ENCODE measurements at regions not wholly inside any gene's neighbourhood (a gene's known extent, or its start where the extent isn't known, plus 50 kb on each side); places are given as distances from the start of the nearest gene placed in this dataset.

- TF ChIP-seq CTCF (IDR thresholded peaks at IDR 0.05), result no peak
- TF ChIP-seq ZFX (IDR thresholded peaks at IDR 0.05; ENCODE audit: borderline replicate concordance), result no peak
These were observed 286.6 kb downstream of the ANKRD7 start for GRCh38 chr7:118511146-118511545.

Measured in 22Rv1 (cell line).